ENCODE measurements at regions not wholly inside any gene's neighbourhood (a gene's known extent, or its start where the extent isn't known, plus 50 kb on each side); places are given as distances from the start of the nearest gene placed in this dataset.

DNA sequence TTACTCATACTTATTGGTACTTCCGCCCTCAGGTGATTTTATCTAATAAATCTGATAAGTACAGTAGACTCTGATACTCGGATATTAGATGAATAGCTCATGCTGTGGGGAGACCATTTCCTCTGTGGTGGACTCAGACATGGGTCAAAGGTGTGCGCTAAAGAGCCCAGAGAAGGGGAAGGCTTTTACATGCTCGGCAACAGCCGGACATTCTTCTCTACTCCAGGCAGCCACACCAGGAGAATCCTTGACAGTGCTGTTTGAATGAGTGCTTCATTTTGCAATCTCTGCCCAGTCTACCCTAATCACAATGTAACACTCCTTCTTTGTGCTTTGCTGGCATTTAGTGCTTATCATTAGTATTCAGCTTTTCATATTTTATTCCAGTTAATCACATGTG, 322.2 kb upstream of the USP25 start:
- intact Hi-C loops (cut with DNase I) = no loop called here
- Histone ChIP-seq H3K27me3 (no peaks in the 10 kb centered on the region), H3K4me3 (no peak overlapping the region), H3K9me3 (no peaks in the 10 kb centered on the region), H3K4me1 (no peaks in the 10 kb centered on the region), H3K27ac (replicated peaks in 1 of 4) (no peak overlapping the region), H3K36me3 (no peaks in the 10 kb centered on the region)
- TF ChIP-seq POLR2A (IDR thresholded peaks at IDR 0.05; ENCODE audit: low read depth) (no peak), EP300 (IDR thresholded peaks at IDR 0.05) (no peak), POLR2AphosphoS5 (IDR thresholded peaks at IDR 0.05) (no peak)
- TF ChIP-seq, protein P1, sequence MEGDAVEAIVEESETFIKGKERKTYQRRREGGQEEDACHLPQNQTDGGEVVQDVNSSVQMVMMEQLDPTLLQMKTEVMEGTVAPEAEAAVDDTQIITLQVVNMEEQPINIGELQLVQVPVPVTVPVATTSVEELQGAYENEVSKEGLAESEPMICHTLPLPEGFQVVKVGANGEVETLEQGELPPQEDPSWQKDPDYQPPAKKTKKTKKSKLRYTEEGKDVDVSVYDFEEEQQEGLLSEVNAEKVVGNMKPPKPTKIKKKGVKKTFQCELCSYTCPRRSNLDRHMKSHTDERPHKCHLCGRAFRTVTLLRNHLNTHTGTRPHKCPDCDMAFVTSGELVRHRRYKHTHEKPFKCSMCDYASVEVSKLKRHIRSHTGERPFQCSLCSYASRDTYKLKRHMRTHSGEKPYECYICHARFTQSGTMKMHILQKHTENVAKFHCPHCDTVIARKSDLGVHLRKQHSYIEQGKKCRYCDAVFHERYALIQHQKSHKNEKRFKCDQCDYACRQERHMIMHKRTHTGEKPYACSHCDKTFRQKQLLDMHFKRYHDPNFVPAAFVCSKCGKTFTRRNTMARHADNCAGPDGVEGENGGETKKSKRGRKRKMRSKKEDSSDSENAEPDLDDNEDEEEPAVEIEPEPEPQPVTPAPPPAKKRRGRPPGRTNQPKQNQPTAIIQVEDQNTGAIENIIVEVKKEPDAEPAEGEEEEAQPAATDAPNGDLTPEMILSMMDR (IDR thresholded peaks at IDR 0.05) = no peak
- 86% methylated on average over 5 of the region's 5 CpGs for WGBS
- no peak for DNase-seq (ENCODE audit: extremely low spot score)

DNA sequence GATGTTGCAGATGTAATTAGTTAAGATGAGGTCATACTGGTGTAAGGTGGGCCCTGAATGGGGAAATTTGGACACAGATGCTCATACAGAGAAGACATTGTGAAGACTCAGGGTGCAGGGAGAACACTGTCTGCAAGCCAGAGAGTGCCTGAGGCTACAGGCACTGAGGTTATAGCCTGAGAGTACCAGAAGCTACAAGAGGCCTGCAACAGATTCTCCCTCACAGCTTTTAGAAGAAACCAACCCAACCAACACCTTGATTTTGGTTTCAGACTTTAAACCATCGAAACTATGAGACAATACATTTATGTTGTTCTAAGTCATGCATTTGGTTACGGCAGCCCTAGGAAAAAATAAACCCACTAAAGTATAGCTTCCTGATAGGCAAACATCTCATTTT, 321.7 kb upstream of the USP25 start:
- H3K9me3 ChIP-seq = no peaks in the 10 kb centered on the region
- DNase-seq (ENCODE audit: extremely low spot score) = no peak
- H3K27ac ChIP-seq (replicated peaks in 1 of 4) = no peak overlapping the region
- H3K27me3 ChIP-seq = no peaks in the 10 kb centered on the region
- H3K4me3 ChIP-seq = no peak overlapping the region
- intact Hi-C loops (cut with DNase I) = no loop called here
- 96% methylated on average over 2 of the region's 2 CpGs for WGBS
- TF ChIP-seq POLR2AphosphoS5 (IDR thresholded peaks at IDR 0.05) (no peak), EP300 (IDR thresholded peaks at IDR 0.05) (no peak), POLR2A (IDR thresholded peaks at IDR 0.05; ENCODE audit: low read depth) (no peak)
- TF ChIP-seq, protein P1 (IDR thresholded peaks at IDR 0.05) = no peak
- H3K4me1 ChIP-seq = no peaks in the 10 kb centered on the region
- no peaks in the 10 kb centered on the region for H3K36me3 ChIP-seq

DNA sequence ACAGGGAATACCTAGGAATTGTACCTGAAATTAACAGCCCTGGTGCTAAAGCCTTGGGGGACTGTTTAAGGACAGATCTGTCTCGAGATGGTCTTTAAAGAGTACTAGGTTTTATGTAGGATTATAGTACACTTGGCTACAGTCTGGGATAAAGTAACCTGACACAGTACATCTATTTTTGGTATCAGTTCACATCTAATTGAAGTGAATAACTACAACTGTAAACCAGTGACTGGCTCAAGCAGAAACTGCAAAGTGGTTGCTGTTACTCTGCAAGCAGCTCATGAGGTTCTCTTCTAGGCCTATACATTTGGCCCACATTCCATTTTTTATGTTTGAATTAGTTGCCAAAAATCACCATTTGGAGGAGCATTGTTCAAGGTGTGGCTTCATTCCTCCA, 320.8 kb upstream of the USP25 start:
- 79% methylated on average over 1 of the region's 1 CpG for WGBS
- H3K36me3 ChIP-seq = no peaks in the 10 kb centered on the region
- no peak for TF ChIP-seq POLR2AphosphoS5 (IDR thresholded peaks at IDR 0.05)
- H3K4me3 ChIP-seq = no peak overlapping the region
- no peaks in the 10 kb centered on the region for H3K9me3 ChIP-seq
- H3K4me1 ChIP-seq = no peaks in the 10 kb centered on the region
- H3K27ac ChIP-seq (replicated peaks in 1 of 4) = no peak overlapping the region
- no peaks in the 10 kb centered on the region for H3K27me3 ChIP-seq
- intact Hi-C loops (cut with DNase I) = no loop called here
- no peak for DNase-seq (ENCODE audit: extremely low spot score)

DNA sequence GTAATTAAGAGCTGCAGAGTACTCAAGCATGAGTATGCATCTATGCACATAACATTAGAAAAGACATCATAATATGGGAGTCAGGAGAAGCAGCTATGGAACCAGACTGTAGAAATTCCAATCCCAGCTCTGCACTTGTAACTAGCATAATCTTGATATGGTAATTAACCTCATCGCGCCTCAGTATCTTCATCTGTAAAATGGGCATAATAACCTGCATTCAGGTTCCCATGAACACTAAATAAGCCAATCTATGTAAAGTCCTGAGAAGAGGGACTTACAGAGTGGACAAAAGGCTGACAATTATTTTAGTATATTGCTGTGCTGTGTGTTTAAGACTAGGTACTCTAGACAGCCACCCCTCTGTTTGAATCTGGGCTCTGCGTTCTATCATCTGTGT, 318.9 kb upstream of the USP25 start:
- peaks cover 0 to 5% (median 0%) of the 10 kb centered on the region in 4 donors for H3K4me1 ChIP-seq
- DNase-seq (ENCODE audit: extremely low spot score) = no peak
- no peaks in the 10 kb centered on the region for H3K9me3 ChIP-seq
- TF ChIP-seq EP300 (IDR thresholded peaks at IDR 0.05) = no peak
- TF ChIP-seq, protein P1 (IDR thresholded peaks at IDR 0.05) = no peak
- TF ChIP-seq POLR2A (IDR thresholded peaks at IDR 0.05; ENCODE audit: low read depth) = no peak
- no peak for TF ChIP-seq POLR2AphosphoS5 (IDR thresholded peaks at IDR 0.05)
- H3K4me3 ChIP-seq = no peak overlapping the region
- intact Hi-C loops (cut with DNase I) = no loop called here
- H3K27ac ChIP-seq (replicated peaks in 1 of 4) = no peak overlapping the region
- H3K36me3 ChIP-seq = no peaks in the 10 kb centered on the region
- H3K27me3 ChIP-seq = no peaks in the 10 kb centered on the region
- WGBS = 87% methylated on average over 3 of the region's 3 CpGs

DNA sequence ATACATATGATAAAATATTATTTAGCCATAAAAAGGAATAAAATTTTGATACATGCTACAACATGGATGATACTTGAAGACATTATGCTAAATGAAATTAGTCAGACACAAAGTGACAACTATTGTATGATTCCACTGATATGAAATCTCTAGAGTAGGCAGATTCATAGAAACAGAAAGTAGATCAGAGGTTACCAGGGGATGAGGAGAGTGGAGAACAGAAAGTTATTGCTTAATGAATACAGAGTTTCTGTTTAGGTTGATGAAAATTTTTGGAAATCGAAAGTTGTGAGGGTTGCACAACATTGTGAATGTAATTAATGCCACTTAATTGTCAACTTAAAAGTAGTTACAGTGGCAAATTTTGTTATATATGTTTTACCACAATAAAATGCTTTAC, 315.7 kb upstream of the USP25 start:
- Histone ChIP-seq H3K27me3 (no peaks in the 10 kb centered on the region), H3K27ac (replicated peaks in 1 of 4) (no peak overlapping the region), H3K36me3 (no peaks in the 10 kb centered on the region), H3K4me3 (no peak overlapping the region), H3K9me3 (no peaks in the 10 kb centered on the region), H3K4me1 (peaks cover 0 to 7% (median 0%) of the 10 kb centered on the region in 4 donors)
- TF ChIP-seq EP300 (IDR thresholded peaks at IDR 0.05) (no peak), POLR2AphosphoS5 (IDR thresholded peaks at IDR 0.05) (no peak), POLR2A (IDR thresholded peaks at IDR 0.05; ENCODE audit: low read depth) (no peak)
- TF ChIP-seq, protein P1 (IDR thresholded peaks at IDR 0.05) = no peak
- intact Hi-C loops (cut with DNase I) = no loop called here
- DNase-seq (ENCODE audit: extremely low spot score) = no peak
- 70% methylated on average over 1 of the region's 1 CpG for WGBS

All from esophagus muscularis mucosa (tissue), 4 donors.